Type B pancreatic cell (in vitro differentiated cells): ENCODE measurements at regions not wholly inside any gene's neighbourhood (a gene's known extent, or its start where the extent isn't known, plus 50 kb on each side); places are given as distances from the start of the nearest gene placed in this dataset.

Experiments used
- DNase-seq: peaks from one replicate; pipeline ENCODE4 v3.0.0; 2021; ENCODE audit warnings: mixed read lengths; ENCODE audit not compliant: unreplicated experiment; ENCODE audit errors: extremely low spot score
- H3K27ac Mint-ChIP-seq: 2 replicates; pipeline ENCODE4 v1.8.0; 2021; ENCODE audit warnings: mild to moderate bottlenecking, mixed read lengths
- H3K27me3 Mint-ChIP-seq: 2 replicates; pipeline ENCODE4 v1.8.0; 2021; ENCODE audit warnings: mixed read lengths
- H3K36me3 Mint-ChIP-seq: 2 replicates; pipeline ENCODE4 v1.8.0; 2021; ENCODE audit warnings: mixed read lengths
- H3K4me1 Mint-ChIP-seq: one replicate; pipeline ENCODE4 v1.8.0; 2021; ENCODE audit warnings: mixed read lengths; ENCODE audit not compliant: unreplicated experiment
- H3K4me3 Mint-ChIP-seq: 2 replicates; pipeline ENCODE4 v1.8.0; 2021; ENCODE audit warnings: mild to moderate bottlenecking, mixed read lengths
- H3K9me3 Mint-ChIP-seq: 2 replicates; pipeline ENCODE4 v1.8.0; 2021; ENCODE audit warnings: mixed read lengths
- TF ChIP-seq, protein P1 (sequence below): fragments of 200-600 bp; sonication (generic); conservative IDR thresholded peaks from 2 replicates; pipeline ENCODE4 v1.5.0; 2021; ENCODE audit warnings: antibody characterized with exemption, mild to moderate bottlenecking

DNA sequence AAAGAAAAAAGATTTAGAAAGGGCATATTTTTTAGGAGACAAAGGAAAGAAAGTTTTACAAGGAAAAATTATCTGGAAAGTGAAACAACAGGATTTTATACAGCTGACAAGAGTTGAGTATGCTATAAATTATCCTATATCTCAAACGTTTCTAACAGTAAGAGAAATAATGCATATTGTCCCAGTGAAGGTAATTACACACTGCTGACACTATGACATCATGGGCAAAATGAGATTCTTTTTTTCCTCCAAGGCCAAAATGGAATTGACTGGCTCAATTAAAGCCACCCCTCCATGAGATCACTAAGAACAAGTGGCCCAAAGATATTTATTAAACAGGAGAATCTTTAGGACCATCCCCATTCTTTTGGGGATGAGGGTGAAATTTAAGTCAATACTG, 72.0 kb upstream of the CDIN1 start:
- no peak for DNase-seq
- no peaks in the 10 kb centered on the region for H3K9me3 Mint-ChIP-seq

GRCh38 chr15:36511594-36511993, 67.8 kb upstream of the CDIN1 start:
- no peak overlapping the region for H3K27ac Mint-ChIP-seq
- H3K36me3 Mint-ChIP-seq: no peaks in the 10 kb centered on the region
- no peaks in the 10 kb centered on the region for H3K27me3 Mint-ChIP-seq
- no peaks in the 10 kb centered on the region for H3K9me3 Mint-ChIP-seq
- no peak for DNase-seq
- H3K4me1 Mint-ChIP-seq: peaks cover 4% of the 10 kb centered on the region
- TF ChIP-seq, protein P1, sequence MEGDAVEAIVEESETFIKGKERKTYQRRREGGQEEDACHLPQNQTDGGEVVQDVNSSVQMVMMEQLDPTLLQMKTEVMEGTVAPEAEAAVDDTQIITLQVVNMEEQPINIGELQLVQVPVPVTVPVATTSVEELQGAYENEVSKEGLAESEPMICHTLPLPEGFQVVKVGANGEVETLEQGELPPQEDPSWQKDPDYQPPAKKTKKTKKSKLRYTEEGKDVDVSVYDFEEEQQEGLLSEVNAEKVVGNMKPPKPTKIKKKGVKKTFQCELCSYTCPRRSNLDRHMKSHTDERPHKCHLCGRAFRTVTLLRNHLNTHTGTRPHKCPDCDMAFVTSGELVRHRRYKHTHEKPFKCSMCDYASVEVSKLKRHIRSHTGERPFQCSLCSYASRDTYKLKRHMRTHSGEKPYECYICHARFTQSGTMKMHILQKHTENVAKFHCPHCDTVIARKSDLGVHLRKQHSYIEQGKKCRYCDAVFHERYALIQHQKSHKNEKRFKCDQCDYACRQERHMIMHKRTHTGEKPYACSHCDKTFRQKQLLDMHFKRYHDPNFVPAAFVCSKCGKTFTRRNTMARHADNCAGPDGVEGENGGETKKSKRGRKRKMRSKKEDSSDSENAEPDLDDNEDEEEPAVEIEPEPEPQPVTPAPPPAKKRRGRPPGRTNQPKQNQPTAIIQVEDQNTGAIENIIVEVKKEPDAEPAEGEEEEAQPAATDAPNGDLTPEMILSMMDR: no peak
- no peak overlapping the region for H3K4me3 Mint-ChIP-seq

More for the DNA sequence above, 72.0 kb upstream of the CDIN1 start:
- Mint-ChIP-seq H3K4me3 (no peak overlapping the region), H3K27me3 (peaks cover 3% of the 10 kb centered on the region), H3K36me3 (no peaks in the 10 kb centered on the region), H3K4me1 (peaks cover 17% of the 10 kb centered on the region), H3K27ac (no peak overlapping the region)
- TF ChIP-seq, protein P1: no peak

- no peak for DNase-seq
- Mint-ChIP-seq H3K9me3 (no peaks in the 10 kb centered on the region), H3K27ac (no peak overlapping the region), H3K4me1 (no peaks in the 10 kb centered on the region), H3K27me3 (no peaks in the 10 kb centered on the region), H3K4me3 (no peak overlapping the region), H3K36me3 (no peaks in the 10 kb centered on the region)
- TF ChIP-seq, protein P1: no peak
These were observed 61.7 kb upstream of the CDIN1 start for GRCh38 chr15:36517758-36518157.

- H3K36me3 Mint-ChIP-seq: no peaks in the 10 kb centered on the region
- no peaks in the 10 kb centered on the region for H3K27me3 Mint-ChIP-seq
- no peaks in the 10 kb centered on the region for H3K9me3 Mint-ChIP-seq
- no peak for DNase-seq
- no peaks in the 10 kb centered on the region for H3K4me1 Mint-ChIP-seq
- TF ChIP-seq, protein P1: no peak
- no peak overlapping the region for H3K4me3 Mint-ChIP-seq
- no peak overlapping the region for H3K27ac Mint-ChIP-seq
These were observed 60.4 kb upstream of the CDIN1 start for GRCh38 chr15:36519067-36519466.

DNA sequence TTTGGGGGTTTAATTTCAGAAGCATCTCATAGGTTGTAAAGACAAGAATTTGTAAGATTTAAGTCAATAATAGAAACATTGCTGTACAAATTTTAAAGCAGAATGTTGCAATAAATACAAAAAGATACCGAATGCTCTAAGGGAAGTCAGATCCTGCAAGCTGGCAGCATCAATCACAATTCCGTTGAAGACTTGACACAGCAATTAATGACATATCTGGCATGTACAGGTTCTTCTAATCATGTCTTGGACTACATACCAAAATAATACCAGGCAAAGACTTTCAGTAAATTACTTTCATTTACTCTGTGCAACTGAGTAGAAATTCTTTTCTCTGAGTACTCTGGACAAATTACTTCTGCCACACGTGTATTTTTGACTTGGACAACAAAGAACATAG, 54.0 kb upstream of the CDIN1 start:
- Mint-ChIP-seq H3K4me1 (peaks cover 11% of the 10 kb centered on the region), H3K27ac (no peak overlapping the region), H3K9me3 (no peaks in the 10 kb centered on the region), H3K36me3 (no peaks in the 10 kb centered on the region), H3K27me3 (peaks cover 3% of the 10 kb centered on the region), H3K4me3 (no peak overlapping the region)
- TF ChIP-seq, protein P1: no peak
- DNase-seq: no peak
